IPS-18a (cell line): ENCODE measurements at regions not wholly inside any gene's neighbourhood (a gene's known extent, or its start where the extent isn't known, plus 50 kb on each side); places are given as distances from the start of the nearest gene placed in this dataset.

Experiments used
- H3K27ac ChIP-seq: one replicate; pipeline ENCODE4 v1.5.1; 2013; ENCODE audit warnings: low read length
- H3K27me3 ChIP-seq: one replicate; pipeline ENCODE4 v1.6.1; 2013; ENCODE audit warnings: mild to moderate bottlenecking, low read length; ENCODE audit not compliant: control insufficient read depth, insufficient read depth
- H3K36me3 ChIP-seq: one replicate; pipeline ENCODE4 v1.6.1; 2013; ENCODE audit warnings: low read depth, low read length; ENCODE audit not compliant: control insufficient read depth
- H3K4me1 ChIP-seq: one replicate; pipeline ENCODE4 v1.6.1; 2013; ENCODE audit warnings: low read depth, low read length; ENCODE audit not compliant: control insufficient read depth
- H3K4me3 ChIP-seq: one replicate; pipeline ENCODE4 v1.5.1; 2013; ENCODE audit warnings: low read length
- H3K9ac ChIP-seq: one replicate; pipeline ENCODE4 v1.6.1; 2013; ENCODE audit warnings: mild to moderate bottlenecking, low read length, moderate library complexity
- H3K9me3 ChIP-seq: one replicate; pipeline ENCODE4 v1.6.1; 2013; ENCODE audit warnings: low read depth, low read length; ENCODE audit not compliant: control insufficient read depth

DNA sequence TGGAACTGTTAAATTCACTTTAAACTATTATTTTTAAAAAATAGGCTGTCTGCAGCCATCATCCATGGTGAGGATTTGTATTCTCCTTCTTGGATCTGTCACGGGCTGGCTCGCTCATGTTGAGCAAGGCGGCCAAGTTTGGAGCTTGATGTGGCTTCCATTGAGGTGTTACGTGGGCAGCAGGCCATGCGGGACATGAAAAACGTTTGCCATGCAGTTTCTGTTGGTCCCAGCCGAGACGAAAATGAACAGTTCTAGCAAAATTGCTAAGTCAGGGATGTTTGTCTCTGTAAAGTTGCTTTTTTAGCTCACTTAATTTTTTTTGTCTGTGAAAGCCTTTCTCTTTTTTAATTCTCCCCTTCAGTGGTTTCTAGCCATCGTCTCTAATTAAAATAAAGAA, 70.2 kb upstream of the MGAT5 start:
- H3K36me3 ChIP-seq, result no peaks in the 10 kb centered on the region
- no peak overlapping the region for H3K4me3 ChIP-seq
- H3K9ac ChIP-seq, result no peak overlapping the region
- no peaks in the 10 kb centered on the region for H3K4me1 ChIP-seq
- H3K9me3 ChIP-seq, result no peaks in the 10 kb centered on the region
- H3K27ac ChIP-seq, result no peak overlapping the region
- no peaks in the 10 kb centered on the region for H3K27me3 ChIP-seq

DNA sequence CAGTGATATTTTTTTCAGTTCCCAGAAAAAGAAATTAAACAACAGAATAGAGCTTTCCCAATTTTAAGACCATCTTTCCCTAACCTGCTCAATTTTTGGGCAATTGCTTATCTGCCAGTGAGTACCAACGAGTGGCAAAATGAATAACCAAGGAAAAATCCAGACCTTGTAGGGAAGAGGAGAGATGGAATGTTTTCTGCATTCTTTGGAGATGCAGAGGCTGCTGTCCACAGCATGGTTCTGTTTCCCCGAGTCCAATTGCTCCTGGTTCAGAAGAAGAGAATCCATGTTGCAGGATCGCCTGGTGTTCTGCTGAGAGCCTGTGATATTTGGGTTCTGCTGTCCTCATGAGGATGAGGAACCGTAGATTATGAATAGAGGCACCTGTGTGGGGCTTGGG, 68.2 kb upstream of the MGAT5 start:
- Histone ChIP-seq H3K27ac (no peak overlapping the region), H3K36me3 (no peaks in the 10 kb centered on the region), H3K4me1 (no peaks in the 10 kb centered on the region), H3K4me3 (no peak overlapping the region), H3K9ac (no peak overlapping the region), H3K9me3 (no peaks in the 10 kb centered on the region), H3K27me3 (no peaks in the 10 kb centered on the region)

DNA sequence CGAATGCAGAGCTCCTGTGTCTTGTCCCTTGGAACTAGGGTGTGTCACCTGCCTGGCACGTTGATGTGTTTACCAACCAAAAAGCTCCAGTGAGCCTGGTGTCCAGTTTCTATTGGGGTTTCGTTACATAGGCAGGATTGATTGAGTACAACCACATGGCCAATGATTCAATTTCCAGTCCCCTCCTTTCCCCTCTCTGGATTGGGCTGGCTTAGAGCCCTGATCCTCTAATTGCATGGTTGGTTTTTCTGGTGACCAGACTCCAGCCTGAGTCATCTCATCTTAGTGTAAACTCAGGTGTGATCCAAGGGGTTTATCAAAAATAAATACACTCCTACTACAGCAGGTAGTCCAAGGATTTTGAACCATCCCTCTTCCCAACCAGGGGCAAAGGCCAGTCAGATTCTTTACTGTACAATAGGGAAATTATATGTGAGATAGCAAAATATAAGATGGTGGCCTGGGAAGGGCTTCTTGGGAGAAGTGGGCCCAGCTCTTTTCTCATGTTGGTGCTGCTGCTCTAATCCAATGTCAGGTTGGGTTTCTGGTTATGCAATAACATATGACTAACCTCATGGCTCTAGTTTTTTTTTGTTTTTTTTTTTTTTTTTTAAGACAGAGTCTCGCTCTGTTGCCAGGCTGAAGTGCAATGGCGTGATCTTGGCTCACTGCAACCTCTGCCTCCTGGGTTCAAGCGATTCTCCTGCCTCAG, 64.7 kb upstream of the MGAT5 start:
- Histone ChIP-seq H3K27ac (no peak overlapping the region), H3K9me3 (no peaks in the 10 kb centered on the region), H3K4me3 (no peak overlapping the region), H3K9ac (no peak overlapping the region), H3K36me3 (no peaks in the 10 kb centered on the region), H3K4me1 (no peaks in the 10 kb centered on the region), H3K27me3 (no peaks in the 10 kb centered on the region)

DNA sequence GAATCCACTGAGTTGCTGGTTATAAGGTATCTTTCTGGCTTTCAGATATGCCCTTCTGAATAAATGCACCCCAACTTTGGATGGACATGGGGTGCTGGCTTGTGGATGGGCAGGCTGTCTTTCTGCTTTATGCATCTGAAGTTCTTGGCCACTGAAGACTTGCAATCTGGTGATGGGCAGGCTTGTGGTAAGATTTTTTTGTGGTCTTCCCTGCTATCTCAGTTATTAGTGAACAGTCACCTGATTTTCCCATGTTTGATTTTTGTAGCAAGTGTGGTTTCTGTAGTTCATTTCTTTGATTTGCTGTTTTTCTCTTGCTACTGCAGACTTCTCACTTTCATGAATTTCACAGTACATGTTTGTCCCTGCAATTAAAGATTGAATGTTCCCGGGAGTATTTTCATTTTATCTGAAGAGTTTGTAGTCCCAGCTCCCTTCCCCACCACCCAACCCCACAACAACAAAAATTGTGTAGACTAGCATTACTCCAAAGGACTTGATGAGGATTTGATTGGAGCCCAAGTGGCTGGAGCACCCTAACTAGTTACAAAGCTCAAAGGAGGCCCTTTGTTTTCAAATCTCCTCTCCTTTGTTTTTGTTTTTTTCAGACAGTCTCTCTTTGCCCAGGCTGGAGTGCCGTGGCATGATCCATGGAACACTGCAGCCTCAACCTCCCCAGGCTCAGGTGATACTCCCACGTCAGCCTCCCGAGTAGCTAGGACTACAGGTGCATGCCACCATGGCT, 63.6 kb upstream of the MGAT5 start:
- H3K27ac ChIP-seq, result no peak overlapping the region

DNA sequence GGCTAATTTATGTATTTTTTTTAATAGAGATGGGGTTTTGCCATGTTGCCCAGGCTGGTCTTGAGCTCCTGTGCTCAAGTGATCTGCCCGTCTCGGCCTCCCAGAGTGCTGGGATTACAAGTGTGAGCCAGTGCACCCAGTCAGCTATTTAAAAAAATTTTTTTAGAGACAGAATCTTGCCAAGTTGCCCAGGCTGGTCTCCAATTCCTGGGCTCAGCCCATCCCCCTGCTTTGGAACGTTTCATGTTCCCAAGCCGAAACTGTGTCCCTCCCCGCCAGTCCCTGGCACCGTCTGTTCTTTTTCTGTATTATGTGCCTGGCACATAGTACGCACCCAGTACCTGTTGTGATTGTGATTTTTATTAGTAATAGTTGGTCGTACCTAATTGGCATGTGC, 63.1 kb upstream of the MGAT5 start:
- H3K4me3 ChIP-seq, result no peak overlapping the region
- no peaks in the 10 kb centered on the region for H3K36me3 ChIP-seq
- no peak overlapping the region for H3K9ac ChIP-seq
- no peaks in the 10 kb centered on the region for H3K4me1 ChIP-seq
- no peaks in the 10 kb centered on the region for H3K27me3 ChIP-seq
- H3K27ac ChIP-seq, result no peak overlapping the region
- H3K9me3 ChIP-seq, result no peaks in the 10 kb centered on the region

More for the DNA sequence above, 63.6 kb upstream of the MGAT5 start:
- Histone ChIP-seq H3K4me3 (no peak overlapping the region), H3K9me3 (no peaks in the 10 kb centered on the region), H3K9ac (no peak overlapping the region), H3K4me1 (no peaks in the 10 kb centered on the region), H3K27me3 (no peaks in the 10 kb centered on the region), H3K36me3 (no peaks in the 10 kb centered on the region)

DNA sequence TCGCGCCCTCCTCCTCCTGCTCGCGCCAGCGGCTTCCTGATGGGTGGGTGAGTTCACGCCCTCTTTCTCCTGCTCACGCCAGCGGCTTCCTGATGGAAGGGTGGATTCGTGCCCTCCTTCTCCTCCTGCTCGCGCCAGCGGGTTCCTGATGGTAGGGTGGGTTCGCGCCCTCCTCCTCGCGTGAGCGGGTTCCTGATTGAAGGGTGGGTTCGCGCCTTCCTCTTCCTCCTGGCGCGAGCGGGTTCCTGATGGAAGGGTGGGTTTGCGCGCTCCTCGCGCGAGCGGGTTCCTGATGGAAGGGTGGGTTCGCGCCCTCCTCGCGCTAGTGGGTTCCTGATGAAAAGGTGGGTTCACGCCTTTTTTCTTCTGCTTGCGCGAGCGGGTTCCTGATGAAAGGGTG, 62.0 kb upstream of the MGAT5 start:
- Histone ChIP-seq H3K4me1 (no peaks in the 10 kb centered on the region), H3K36me3 (no peaks in the 10 kb centered on the region), H3K9ac (no peak overlapping the region), H3K27me3 (no peaks in the 10 kb centered on the region), H3K27ac (no peak overlapping the region), H3K4me3 (no peak overlapping the region), H3K9me3 (no peaks in the 10 kb centered on the region)

DNA sequence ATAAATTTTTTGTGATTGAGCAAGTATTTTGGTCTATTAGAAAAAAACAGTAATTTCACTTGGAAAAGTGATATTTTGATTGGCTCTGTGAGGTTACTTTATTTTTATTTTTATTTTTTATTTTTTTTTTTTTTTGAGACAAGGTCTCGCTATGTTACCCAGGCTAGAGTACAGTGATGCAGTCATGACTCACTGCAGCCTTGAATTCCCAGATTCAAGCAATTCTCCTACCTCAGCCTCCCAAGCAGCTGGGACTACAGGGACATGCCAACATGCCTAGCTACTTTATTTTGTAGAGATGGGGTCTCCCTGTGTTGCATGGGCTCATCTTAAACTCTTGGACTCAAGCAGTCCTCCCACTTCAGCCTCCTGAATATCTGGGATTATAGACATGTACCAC, 60.9 kb upstream of the MGAT5 start:
- H3K4me3 ChIP-seq, result no peak overlapping the region
- H3K4me1 ChIP-seq, result no peaks in the 10 kb centered on the region
- no peak overlapping the region for H3K9ac ChIP-seq
- H3K27ac ChIP-seq, result no peak overlapping the region
- H3K27me3 ChIP-seq, result no peaks in the 10 kb centered on the region
- no peaks in the 10 kb centered on the region for H3K36me3 ChIP-seq
- no peaks in the 10 kb centered on the region for H3K9me3 ChIP-seq

DNA sequence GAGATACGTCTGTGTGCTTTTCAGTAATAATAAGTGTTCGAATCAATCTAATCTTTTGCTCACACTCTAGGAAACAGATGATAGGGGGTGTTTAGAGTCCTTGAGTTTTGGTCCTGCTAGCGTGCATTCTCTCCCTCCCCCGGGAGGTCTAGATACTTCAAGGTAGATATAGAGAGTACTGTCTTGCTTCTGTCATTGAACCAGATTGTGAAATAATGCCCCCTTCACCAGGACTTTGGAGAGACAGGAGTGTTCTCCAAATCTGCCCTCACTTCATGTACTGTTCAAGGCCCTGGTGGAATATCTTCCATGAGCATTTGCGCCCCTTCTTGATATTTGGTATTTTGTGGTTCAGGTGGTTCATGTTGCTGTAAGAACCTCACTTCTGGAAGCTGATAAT, 59.4 kb upstream of the MGAT5 start:
- Histone ChIP-seq H3K4me3 (no peak overlapping the region), H3K36me3 (no peaks in the 10 kb centered on the region), H3K9ac (no peak overlapping the region), H3K27ac (no peak overlapping the region), H3K4me1 (no peaks in the 10 kb centered on the region), H3K27me3 (no peaks in the 10 kb centered on the region), H3K9me3 (no peaks in the 10 kb centered on the region)

DNA sequence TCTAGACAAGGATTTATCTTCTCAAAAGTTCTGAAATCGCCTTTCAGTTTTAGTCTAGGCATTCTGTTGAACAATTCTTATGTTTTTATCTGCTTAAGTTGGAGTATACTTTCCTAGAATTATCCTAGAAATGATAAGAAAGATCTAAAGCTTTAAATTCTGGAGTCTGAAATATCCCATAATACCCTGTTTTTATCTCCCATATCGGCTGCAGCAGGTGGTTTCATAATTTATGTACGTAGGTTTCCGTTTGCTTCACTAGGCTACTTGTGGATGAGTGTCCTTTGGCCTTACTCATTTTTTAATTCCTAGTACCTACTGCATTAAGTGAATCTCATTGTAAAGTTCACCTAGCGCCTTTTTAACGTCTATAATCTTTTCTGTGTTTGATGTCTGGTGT, 58.5 kb upstream of the MGAT5 start:
- Histone ChIP-seq H3K36me3 (no peaks in the 10 kb centered on the region), H3K4me3 (no peak overlapping the region), H3K9ac (no peak overlapping the region), H3K27me3 (no peaks in the 10 kb centered on the region), H3K27ac (no peak overlapping the region), H3K9me3 (no peaks in the 10 kb centered on the region), H3K4me1 (no peaks in the 10 kb centered on the region)

DNA sequence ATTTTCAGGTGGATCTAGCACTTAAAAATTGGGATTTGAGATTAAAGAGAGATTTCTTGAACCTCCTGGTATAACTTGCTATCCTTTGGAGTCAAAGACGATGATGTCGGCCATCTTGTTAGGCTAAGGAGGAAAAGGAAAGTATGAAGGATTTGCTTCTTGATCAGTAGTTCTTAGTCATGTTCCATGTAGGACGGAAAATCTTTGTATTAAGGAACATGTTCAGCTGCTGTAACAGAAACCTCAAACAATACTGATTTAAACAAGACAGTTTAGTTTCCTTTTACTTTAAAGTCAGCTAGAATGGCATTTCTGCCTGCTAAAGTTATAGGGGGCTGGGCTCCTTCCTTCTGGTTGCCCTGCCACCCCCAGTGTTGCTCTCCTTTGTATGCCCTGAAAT, 56.4 kb upstream of the MGAT5 start:
- H3K4me1 ChIP-seq, result peaks cover 10% of the 10 kb centered on the region
- no peaks in the 10 kb centered on the region for H3K36me3 ChIP-seq
- H3K4me3 ChIP-seq, result no peak overlapping the region
- no peak overlapping the region for H3K27ac ChIP-seq
- H3K27me3 ChIP-seq, result no peaks in the 10 kb centered on the region
- no peaks in the 10 kb centered on the region for H3K9me3 ChIP-seq
- no peak overlapping the region for H3K9ac ChIP-seq

DNA sequence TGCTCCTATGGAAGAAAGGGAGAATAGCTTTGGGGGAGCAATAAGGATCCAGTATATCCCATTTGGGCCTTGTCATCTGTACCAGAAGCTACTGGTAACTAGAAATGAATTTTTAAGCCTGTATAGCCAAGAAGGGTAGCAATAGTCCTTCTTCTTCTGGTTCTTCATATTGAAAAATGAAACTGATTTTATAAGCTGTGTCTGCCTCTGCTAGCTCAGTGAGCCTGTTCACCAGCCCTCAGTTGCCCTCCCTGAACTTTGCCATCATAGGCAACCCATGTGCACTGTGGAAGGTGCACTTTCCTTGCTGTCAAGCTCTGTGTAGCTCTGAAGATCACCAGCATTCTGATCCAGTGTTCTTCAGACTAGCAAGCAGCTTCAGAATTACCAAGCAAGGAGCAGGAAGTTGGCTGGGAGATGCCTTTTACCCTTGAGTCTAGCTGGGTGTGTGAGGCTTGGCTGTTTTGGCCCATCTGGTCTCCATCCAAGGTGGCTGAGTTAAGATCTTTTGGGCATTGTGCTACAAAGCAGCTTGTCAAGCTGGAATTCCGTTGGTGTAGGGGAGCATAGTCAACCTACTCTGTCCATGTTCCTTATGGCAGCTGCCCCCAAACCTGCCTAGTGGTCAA, 55.8 kb upstream of the MGAT5 start:
- peaks cover 17% of the 10 kb centered on the region for H3K4me1 ChIP-seq
- H3K27ac ChIP-seq, result no peak overlapping the region
- no peaks in the 10 kb centered on the region for H3K36me3 ChIP-seq

DNA sequence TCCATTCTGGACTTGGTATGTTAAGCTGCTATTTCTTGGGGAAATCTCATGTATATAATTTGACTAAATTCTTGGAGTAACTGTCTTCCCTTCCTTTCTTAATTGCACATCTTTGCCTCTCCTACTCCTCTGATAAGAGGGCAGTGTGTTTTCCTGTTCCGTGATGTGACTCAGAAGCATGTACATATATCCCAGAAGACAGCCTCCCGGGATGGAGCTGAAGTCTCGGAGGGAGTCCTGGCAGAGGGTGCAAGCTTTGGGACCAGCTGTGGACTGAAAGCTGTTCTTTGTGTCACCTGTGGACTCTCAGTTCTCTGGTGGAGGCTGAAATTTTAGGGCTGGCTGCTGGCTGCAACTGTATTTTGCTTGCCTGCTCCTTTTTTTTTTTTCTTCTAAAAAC, 54.7 kb upstream of the MGAT5 start:
- Histone ChIP-seq H3K4me1 (peaks cover 26% of the 10 kb centered on the region), H3K36me3 (no peaks in the 10 kb centered on the region), H3K9me3 (no peaks in the 10 kb centered on the region), H3K27me3 (no peaks in the 10 kb centered on the region), H3K4me3 (no peak overlapping the region), H3K9ac (no peak overlapping the region), H3K27ac (no peak overlapping the region)

More for the DNA sequence above, 55.8 kb upstream of the MGAT5 start:
- Histone ChIP-seq H3K9ac (no peak overlapping the region), H3K27me3 (no peaks in the 10 kb centered on the region), H3K4me3 (no peak overlapping the region), H3K9me3 (no peaks in the 10 kb centered on the region)
